HEK293T (cell line): ENCODE measurements at regions not wholly inside any gene's neighbourhood (a gene's known extent, or its start where the extent isn't known, plus 50 kb on each side); places are given as distances from the start of the nearest gene placed in this dataset.

Experiments used
- FOXA1 ChIP-seq: fragments of 450-650 bp; IDR thresholded peaks from 2 replicates; pipeline ENCODE4 v1.6.1; 2016; ENCODE audit warnings: mild to moderate bottlenecking
- FOXM1 ChIP-seq: fragments of 450-650 bp; IDR thresholded peaks from 2 replicates; pipeline ENCODE4 v1.6.1; 2017; ENCODE audit warnings: mild to moderate bottlenecking, borderline replicate concordance
- HDGF ChIP-seq: fragments of 450-650 bp; IDR thresholded peaks from 2 replicates; pipeline ENCODE4 v1.6.1; 2017; ENCODE audit warnings: antibody characterized with exemption, borderline replicate concordance
- L3MBTL2 ChIP-seq: fragments of 450-650 bp; conservative IDR thresholded peaks from 2 replicates; pipeline ENCODE4 v1.6.1; 2016; ENCODE audit warnings: mild to moderate bottlenecking
- PKNOX1 ChIP-seq: fragments of 450-650 bp; IDR thresholded peaks from 2 replicates; pipeline ENCODE4 v1.6.1; 2016
- SUZ12 ChIP-seq: fragments of 450-650 bp; IDR thresholded peaks from 2 replicates; pipeline ENCODE4 v1.6.1; 2016; ENCODE audit warnings: mild to moderate bottlenecking
- ZNF384 ChIP-seq: fragments of 450-650 bp; IDR thresholded peaks from 2 replicates; pipeline ENCODE4 v1.6.1; 2016

- no peak for TF ChIP-seq FOXA1
- no peak for TF ChIP-seq HDGF
- no peak for TF ChIP-seq ZNF384
- no peak for TF ChIP-seq FOXM1
- TF ChIP-seq L3MBTL2: no peak
- no peak for TF ChIP-seq SUZ12
- TF ChIP-seq PKNOX1: no peak
These were observed 228.7 kb downstream of the KCNRG start for GRCh38 chr13:50243931-50244330.
